ENCODE measurements at regions not wholly inside any gene's neighbourhood (a gene's known extent, or its start where the extent isn't known, plus 50 kb on each side); places are given as distances from the start of the nearest gene placed in this dataset.

GRCh38 chr13:46947425-46948191, 50.8 kb upstream of the HTR2A start:
- TF ChIP-seq EZH2phosphoT487 (conservative IDR thresholded peaks at IDR 0.05; ENCODE audit: low read length) (no peak), CTCF (IDR thresholded peaks at IDR 0.05; ENCODE audit: insufficient read depth, low read length, poor library complexity, severe bottlenecking) (no peak)
